Vagina (tissue), 2 donors: ENCODE measurements at regions not wholly inside any gene's neighbourhood (a gene's known extent, or its start where the extent isn't known, plus 50 kb on each side); places are given as distances from the start of the nearest gene placed in this dataset.

Source experiments
- DNase-seq, 2 donors: peaks; one replicate each; pipeline ENCODE4 v3.0.0-alpha.2; 2017; ENCODE audit errors: extremely low spot score in 2 of 2
- H3K27ac ChIP-seq: fragments of 200-600 bp; sonication (generic); one replicate; pipeline ENCODE4 v1.5.1; 2019
- H3K27me3 ChIP-seq: fragments of 200-600 bp; sonication (generic); one replicate; pipeline ENCODE4 v1.5.1; 2019
- H3K36me3 ChIP-seq, 2 donors: fragments of 200-600 bp; sonication (generic); one replicate each; pipeline ENCODE4 v1.5.1; 2017 to 2019
- H3K4me1 ChIP-seq: fragments of 200-600 bp; sonication (generic); one replicate; pipeline ENCODE4 v1.5.1; 2019
- H3K4me3 ChIP-seq, 2 donors: fragments of 200-600 bp; sonication (generic); 1 replicate in 1 of 2; 2 replicates in 1 of 2; pipeline ENCODE4 v1.5.1; 2016 to 2019
- H3K9me3 ChIP-seq: fragments of 200-600 bp; sonication (generic); one replicate; pipeline ENCODE4 v1.5.1; 2019
- CTCF ChIP-seq, 3 experiments: fragments of 450-650 bp in 2 of 3; fragments of 200-600 bp in 1 of 3; sonication (generic) in 1 of 3; IDR thresholded peaks; one replicate each; pipeline ENCODE4 v1.5.1; 2017 to 2019; ENCODE audit warnings: antibody characterized with exemption in 3 of 3, mild to moderate bottlenecking in 2 of 3, moderate library complexity in 2 of 3
- POLR2A ChIP-seq, 2 donors: fragments of 450-650 bp; IDR thresholded peaks; one replicate each; pipeline ENCODE4 v1.6.1; 2017; ENCODE audit warnings: antibody characterized with exemption in 2 of 2, mild to moderate bottlenecking in 2 of 2, moderate library complexity in 2 of 2
- POLR2AphosphoS5 ChIP-seq, 2 donors: sonication (generic); formaldehyde crosslinking; IDR thresholded peaks; one replicate each; pipeline ENCODE4 v1.9.0; 2017; ENCODE audit warnings: antibody characterized with exemption in 2 of 2, mild to moderate bottlenecking in 2 of 2, low read depth in 1 of 2; ENCODE audit not compliant: insufficient read depth in 1 of 2
- intact Hi-C: fragments of 100-400 bp; cut with DNase I; formaldehyde crosslinking; loops from one replicate; pipeline ENCODE4 v1.15.1; 2023

- H3K4me1 ChIP-seq = no peaks in the 10 kb centered on the region
- H3K27ac ChIP-seq = no peak overlapping the region
- H3K4me3 ChIP-seq = no peak overlapping the region
- intact Hi-C loops = no loop called here
- TF ChIP-seq POLR2AphosphoS5 (IDR thresholded peaks at IDR 0.05; ENCODE audit: insufficient read depth in 1 of 2, low read depth in 1 of 2) (no peak), POLR2A (IDR thresholded peaks at IDR 0.05) (no peak), CTCF (IDR thresholded peaks at IDR 0.05) (no peak)
- H3K9me3 ChIP-seq = no peaks in the 10 kb centered on the region
- H3K27me3 ChIP-seq = no peaks in the 10 kb centered on the region
- H3K36me3 ChIP-seq = no peaks in the 10 kb centered on the region
- DNase-seq = no peak
Observed at GRCh38 chr13:78299832-78300623, 303.3 kb downstream of the POU4F1 start.

- TF ChIP-seq POLR2AphosphoS5 (IDR thresholded peaks at IDR 0.05; ENCODE audit: insufficient read depth in 1 of 2, low read depth in 1 of 2) = no peak
- no peak for TF ChIP-seq POLR2A (IDR thresholded peaks at IDR 0.05)
- TF ChIP-seq CTCF (IDR thresholded peaks at IDR 0.05) = no peak
- intact Hi-C loops = no loop called here
- no peak overlapping the region for H3K4me3 ChIP-seq
- no peak overlapping the region for H3K27ac ChIP-seq
- no peaks in the 10 kb centered on the region for H3K27me3 ChIP-seq
- DNase-seq = no peak
- H3K4me1 ChIP-seq = no peaks in the 10 kb centered on the region
- no peaks in the 10 kb centered on the region for H3K36me3 ChIP-seq
- H3K9me3 ChIP-seq = no peaks in the 10 kb centered on the region
Observed at GRCh38 chr13:78298657-78299056, 304.7 kb downstream of the POU4F1 start.

- TF ChIP-seq CTCF (IDR thresholded peaks at IDR 0.05) (no peak), POLR2AphosphoS5 (IDR thresholded peaks at IDR 0.05; ENCODE audit: insufficient read depth in 1 of 2, low read depth in 1 of 2) (no peak), POLR2A (IDR thresholded peaks at IDR 0.05) (no peak)
- no peaks in the 10 kb centered on the region for H3K36me3 ChIP-seq
- no peak overlapping the region for H3K4me3 ChIP-seq
- no peaks in the 10 kb centered on the region for H3K27me3 ChIP-seq
- no peaks in the 10 kb centered on the region for H3K9me3 ChIP-seq
- no peak overlapping the region for H3K27ac ChIP-seq
- DNase-seq = no peak
- no peaks in the 10 kb centered on the region for H3K4me1 ChIP-seq
- intact Hi-C loops = no loop called here
Observed at GRCh38 chr13:78286748-78287147, 316.6 kb downstream of the POU4F1 start.

GRCh38 chr13:78265098-78265497, 338.3 kb downstream of the POU4F1 start:
- Histone ChIP-seq H3K4me1 (no peaks in the 10 kb centered on the region), H3K27me3 (no peaks in the 10 kb centered on the region), H3K4me3 (no peak overlapping the region), H3K9me3 (no peaks in the 10 kb centered on the region), H3K36me3 (no peaks in the 10 kb centered on the region), H3K27ac (no peak overlapping the region)
- intact Hi-C loops = no loop called here
- DNase-seq = no peak
- TF ChIP-seq POLR2AphosphoS5 (IDR thresholded peaks at IDR 0.05; ENCODE audit: insufficient read depth in 1 of 2, low read depth in 1 of 2) = no peak
- TF ChIP-seq CTCF (IDR thresholded peaks at IDR 0.05) = no peak
- TF ChIP-seq POLR2A (IDR thresholded peaks at IDR 0.05) = no peak

- Histone ChIP-seq H3K9me3 (no peaks in the 10 kb centered on the region), H3K36me3 (no peaks in the 10 kb centered on the region), H3K4me1 (no peaks in the 10 kb centered on the region), H3K4me3 (no peak overlapping the region), H3K27me3 (no peaks in the 10 kb centered on the region), H3K27ac (no peak overlapping the region)
- no peak for TF ChIP-seq CTCF (IDR thresholded peaks at IDR 0.05)
- no peak for DNase-seq
- intact Hi-C loops = no loop called here
Observed at GRCh38 chr13:78258304-78258703, 339.7 kb upstream of the EDNRB start.
